Cardiac muscle cell (in vitro differentiated cells and primary cell): ENCODE measurements at regions not wholly inside any gene's neighbourhood (a gene's known extent, or its start where the extent isn't known, plus 50 kb on each side); places are given as distances from the start of the nearest gene placed in this dataset.
"Not testable (repeated sequence)": the region's sequence is repeated elsewhere in the genome, so short reads cannot be mapped to it uniquely, and the experiment has no call there.

Source experiments
- DNase-seq, 2 donors: peaks; one replicate each; pipeline versions ENCODE4 v3.0.0 to v3.0.0-alpha.2; 2010 to 2017; ENCODE audit warnings: low read depth in 1 of 2, low spot score in 1 of 2
- H3K27ac ChIP-seq: fragments of 200-600 bp; sonication (generic); 2 replicates; pipeline ENCODE4 v1.5.1; 2016
- H3K27me3 ChIP-seq: fragments of 200-600 bp; sonication (generic); 2 replicates; pipeline ENCODE4 v1.6.0; 2016; ENCODE audit warnings: control low read depth
- H3K36me3 ChIP-seq: fragments of 200-600 bp; sonication (generic); 2 replicates; pipeline ENCODE4 v1.5.1; 2016; ENCODE audit warnings: control low read depth
- H3K4me1 ChIP-seq: fragments of 200-600 bp; sonication (generic); 2 replicates; pipeline ENCODE4 v1.8.1; 2017; ENCODE audit warnings: low read depth, mild to moderate bottlenecking, mixed run types
- H3K4me3 ChIP-seq: fragments of 200-600 bp; sonication (generic); 2 replicates; pipeline ENCODE4 v1.5.1; 2016; ENCODE audit warnings: mild to moderate bottlenecking
- H3K9me3 ChIP-seq: fragments of 200-600 bp; sonication (generic); 2 replicates; pipeline ENCODE4 v1.5.1; 2017; ENCODE audit warnings: low read depth, mild to moderate bottlenecking, control low read depth
- CTCF ChIP-seq: IDR thresholded peaks from 2 replicates; pipeline ENCODE4 v1.5.1; 2012; ENCODE audit warnings: low read depth, mild to moderate bottlenecking, low read length

GRCh38 chr7:26081638-26082037 lies 70.4 kb upstream of the NFE2L3 start:
- Histone ChIP-seq H3K27ac (no peak overlapping the region), H3K4me1 (no peaks in the 10 kb centered on the region), H3K27me3 (no peaks in the 10 kb centered on the region), H3K4me3 (no peak overlapping the region), H3K36me3 (no peaks in the 10 kb centered on the region), H3K9me3 (no peaks in the 10 kb centered on the region)
- peak in 1 of 2 donors; percentile 12 for DNase-seq
- no peak for TF ChIP-seq CTCF

- Histone ChIP-seq H3K4me3 (no peak overlapping the region), H3K4me1 (no peaks in the 10 kb centered on the region), H3K9me3 (no peaks in the 10 kb centered on the region), H3K27me3 (no peaks in the 10 kb centered on the region), H3K27ac (no peak overlapping the region), H3K36me3 (no peaks in the 10 kb centered on the region)
- no peak for TF ChIP-seq CTCF
- DNase-seq = peak in 1 of 2 donors; percentile 33
Measured at GRCh38 chr7:26083113-26083512, 68.9 kb upstream of the NFE2L3 start.

GRCh38 chr7:26084418-26084817 lies 67.6 kb upstream of the NFE2L3 start:
- H3K4me3 ChIP-seq = no peak overlapping the region
- H3K27me3 ChIP-seq = no peaks in the 10 kb centered on the region
- H3K4me1 ChIP-seq = no peaks in the 10 kb centered on the region
- DNase-seq = no peak
- H3K9me3 ChIP-seq = no peaks in the 10 kb centered on the region
- H3K27ac ChIP-seq = no peak overlapping the region
- no peak for TF ChIP-seq CTCF
- H3K36me3 ChIP-seq = no peaks in the 10 kb centered on the region

GRCh38 chr7:26085771-26086170 lies 66.2 kb upstream of the NFE2L3 start:
- H3K36me3 ChIP-seq = no peaks in the 10 kb centered on the region
- H3K4me1 ChIP-seq = no peaks in the 10 kb centered on the region
- H3K9me3 ChIP-seq = no peaks in the 10 kb centered on the region
- no peak for DNase-seq
- H3K27me3 ChIP-seq = no peaks in the 10 kb centered on the region
- no peak for TF ChIP-seq CTCF
- H3K27ac ChIP-seq = no peak overlapping the region
- H3K4me3 ChIP-seq = no peak overlapping the region

GRCh38 chr7:26087321-26088091 lies 64.5 kb upstream of the NFE2L3 start:
- H3K4me1 ChIP-seq = no peaks in the 10 kb centered on the region
- no peak for DNase-seq
- H3K27ac ChIP-seq = no peak overlapping the region
- TF ChIP-seq CTCF = no peak
- no peaks in the 10 kb centered on the region for H3K9me3 ChIP-seq
- H3K36me3 ChIP-seq = no peaks in the 10 kb centered on the region
- H3K4me3 ChIP-seq = no peak overlapping the region
- no peaks in the 10 kb centered on the region for H3K27me3 ChIP-seq

- not testable (repeated sequence) for H3K36me3 ChIP-seq, H3K4me1 ChIP-seq, H3K9me3 ChIP-seq, H3K27ac ChIP-seq, H3K27me3 ChIP-seq, H3K4me3 ChIP-seq, DNase-seq
Measured at GRCh38 chr7:26089469-26089868, 62.5 kb upstream of the NFE2L3 start.
